A673 (cell line): ENCODE measurements at regions not wholly inside any gene's neighbourhood (a gene's known extent, or its start where the extent isn't known, plus 50 kb on each side); places are given as distances from the start of the nearest gene placed in this dataset.

Source experiments
- EZH2 ChIP-seq: fragments of 200-600 bp; sonication (generic); IDR thresholded peaks from 2 replicates; pipeline ENCODE4 v1.6.1; 2017; ENCODE audit warnings: borderline replicate concordance, low read depth, mild to moderate bottlenecking, mixed read lengths, antibody characterized with exemption, low read length; ENCODE audit not compliant: poor library complexity, severe bottlenecking
- TF ChIP-seq, protein P1 (sequence below): fragments of 300-800, 200-600 bp; sonication (generic); conservative IDR thresholded peaks from 2 replicates; pipeline ENCODE4 v1.5.1; 2017; ENCODE audit warnings: low read depth, mild to moderate bottlenecking, antibody characterized with exemption, low read length, moderate library complexity, mixed read lengths

DNA sequence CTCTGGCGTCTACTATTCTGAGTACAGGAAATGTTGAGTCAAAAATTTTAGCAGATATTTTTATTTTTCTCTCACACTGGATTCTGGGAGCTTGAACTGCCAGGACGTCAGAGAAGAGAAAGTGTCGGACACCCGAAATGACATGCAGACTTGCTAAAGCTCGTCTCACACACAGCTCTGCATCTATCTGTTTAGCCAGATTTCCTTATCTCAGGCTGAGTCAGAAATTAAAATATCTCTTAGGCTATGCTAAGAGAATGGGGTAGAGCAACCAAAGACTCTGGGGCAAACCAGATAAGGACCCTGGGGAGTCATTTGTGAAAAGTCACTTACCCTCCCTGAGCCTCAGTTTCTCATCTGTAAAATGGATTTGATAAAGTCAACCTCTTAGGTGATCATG is 1124.1 kb downstream of the VRK1 start:
- TF ChIP-seq, protein P1, sequence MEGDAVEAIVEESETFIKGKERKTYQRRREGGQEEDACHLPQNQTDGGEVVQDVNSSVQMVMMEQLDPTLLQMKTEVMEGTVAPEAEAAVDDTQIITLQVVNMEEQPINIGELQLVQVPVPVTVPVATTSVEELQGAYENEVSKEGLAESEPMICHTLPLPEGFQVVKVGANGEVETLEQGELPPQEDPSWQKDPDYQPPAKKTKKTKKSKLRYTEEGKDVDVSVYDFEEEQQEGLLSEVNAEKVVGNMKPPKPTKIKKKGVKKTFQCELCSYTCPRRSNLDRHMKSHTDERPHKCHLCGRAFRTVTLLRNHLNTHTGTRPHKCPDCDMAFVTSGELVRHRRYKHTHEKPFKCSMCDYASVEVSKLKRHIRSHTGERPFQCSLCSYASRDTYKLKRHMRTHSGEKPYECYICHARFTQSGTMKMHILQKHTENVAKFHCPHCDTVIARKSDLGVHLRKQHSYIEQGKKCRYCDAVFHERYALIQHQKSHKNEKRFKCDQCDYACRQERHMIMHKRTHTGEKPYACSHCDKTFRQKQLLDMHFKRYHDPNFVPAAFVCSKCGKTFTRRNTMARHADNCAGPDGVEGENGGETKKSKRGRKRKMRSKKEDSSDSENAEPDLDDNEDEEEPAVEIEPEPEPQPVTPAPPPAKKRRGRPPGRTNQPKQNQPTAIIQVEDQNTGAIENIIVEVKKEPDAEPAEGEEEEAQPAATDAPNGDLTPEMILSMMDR: no peak
- TF ChIP-seq EZH2: no peak
